Stimulated activated CD4-positive, alpha-beta T cell treated with anti-CD3 and anti-CD28 coated beads, Interleukin-1b, Interleukin-23, amount 100 ng/mL, for 48 hours (primary cell): ENCODE measurements at regions not wholly inside any gene's neighbourhood (a gene's known extent, or its start where the extent isn't known, plus 50 kb on each side); places are given as distances from the start of the nearest gene placed in this dataset.
"Not testable (repeated sequence)": the region's sequence is repeated elsewhere in the genome, so short reads cannot be mapped to it uniquely, and the experiment has no call there.

Experiments
- DNase-seq: peaks from one replicate; pipeline ENCODE4 v3.0.0-alpha.2; 2020

GRCh38 chr10:29229258-29229705, 59.6 kb upstream of the LYZL1 start:
- no peak for DNase-seq

GRCh38 chr10:29236910-29237309, 52.0 kb upstream of the LYZL1 start:
- not testable (repeated sequence) for DNase-seq

DNA sequence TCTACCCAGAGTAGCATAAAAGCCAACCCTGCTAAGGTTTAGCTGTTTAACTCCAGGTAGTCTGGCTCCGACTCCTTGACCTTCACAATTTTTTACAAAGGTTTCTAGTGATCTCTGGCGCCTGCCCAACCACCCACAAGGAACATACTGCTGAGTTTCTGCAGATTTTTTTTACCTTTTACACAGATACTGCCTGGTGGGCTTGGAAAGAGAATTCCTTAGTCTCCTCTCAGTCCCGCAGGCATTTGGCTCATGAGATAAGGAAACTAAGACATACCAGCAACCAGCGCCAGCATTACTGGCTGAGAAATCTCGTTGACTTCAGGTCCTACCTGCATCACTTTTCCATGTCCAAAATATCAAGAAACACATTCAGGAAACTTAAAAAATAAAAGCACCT, 51.1 kb upstream of the LYZL1 start:
- no peak for DNase-seq

GRCh38 chr10:29238523-29239135, 50.2 kb upstream of the LYZL1 start:
- no peak for DNase-seq
